KMS-11 (cell line): ENCODE measurements at regions not wholly inside any gene's neighbourhood (a gene's known extent, or its start where the extent isn't known, plus 50 kb on each side); places are given as distances from the start of the nearest gene placed in this dataset.
A peak's percentile ranks its signal among the peaks of the same experiment; 100 is the strongest.

Source experiments
- H2AFZ ChIP-seq: fragments of 200-600 bp; sonication (generic); 2 replicates; pipeline ENCODE4 v1.6.1; 2016; ENCODE audit warnings: antibody characterized with exemption, mixed run types, low read depth
- H3K27ac ChIP-seq: fragments of 200-600 bp; sonication (generic); 2 replicates; pipeline ENCODE4 v1.6.1; 2016; ENCODE audit warnings: mild to moderate bottlenecking, mixed run types
- H3K27me3 ChIP-seq: fragments of 200-600 bp; sonication (generic); 2 replicates; pipeline ENCODE4 v1.6.1; 2017; ENCODE audit warnings: mild to moderate bottlenecking, low read depth, mixed run types, moderate library complexity; ENCODE audit not compliant: insufficient read depth
- H3K36me3 ChIP-seq: fragments of 200-600 bp; sonication (generic); 2 replicates; pipeline ENCODE4 v1.6.1; 2017; ENCODE audit warnings: mild to moderate bottlenecking, mixed run types; ENCODE audit not compliant: insufficient read depth
- H3K4me1 ChIP-seq: fragments of 200-600 bp; sonication (generic); 2 replicates; pipeline ENCODE4 v1.6.1; 2016; ENCODE audit warnings: mild to moderate bottlenecking, low read depth, mixed run types; ENCODE audit not compliant: poor library complexity, severe bottlenecking
- H3K4me2 ChIP-seq: fragments of 200-600 bp; sonication (generic); 2 replicates; pipeline ENCODE4 v1.7.0; 2016; ENCODE audit warnings: mild to moderate bottlenecking, mixed run types
- H3K4me3 ChIP-seq: fragments of 200-600 bp; sonication (generic); IDR thresholded peaks from 2 replicates; pipeline ENCODE4 v1.6.1; 2017; ENCODE audit warnings: low read depth, low read length, mixed read lengths; ENCODE audit not compliant: insufficient read depth
- H3K79me2 ChIP-seq: fragments of 200-600 bp; sonication (generic); 2 replicates; pipeline ENCODE4 v1.6.1; 2016; ENCODE audit warnings: low read depth, mixed run types; ENCODE audit not compliant: insufficient read depth
- H3K9ac ChIP-seq: fragments of 200-600 bp; sonication (generic); 2 replicates; pipeline ENCODE4 v1.6.1; 2016; ENCODE audit warnings: mild to moderate bottlenecking, mixed run types
- H4K20me1 ChIP-seq: fragments of 200-600 bp; sonication (generic); 2 replicates; pipeline ENCODE4 v1.6.1; 2016; ENCODE audit warnings: mild to moderate bottlenecking, mixed run types; ENCODE audit not compliant: insufficient read depth
- CTCF ChIP-seq: fragments of 200-600 bp; sonication (generic); conservative IDR thresholded peaks from 2 replicates; pipeline ENCODE4 v1.6.1; 2017; ENCODE audit warnings: low read depth, mild to moderate bottlenecking, antibody characterized with exemption, low read length, moderate library complexity, mixed read lengths

DNA sequence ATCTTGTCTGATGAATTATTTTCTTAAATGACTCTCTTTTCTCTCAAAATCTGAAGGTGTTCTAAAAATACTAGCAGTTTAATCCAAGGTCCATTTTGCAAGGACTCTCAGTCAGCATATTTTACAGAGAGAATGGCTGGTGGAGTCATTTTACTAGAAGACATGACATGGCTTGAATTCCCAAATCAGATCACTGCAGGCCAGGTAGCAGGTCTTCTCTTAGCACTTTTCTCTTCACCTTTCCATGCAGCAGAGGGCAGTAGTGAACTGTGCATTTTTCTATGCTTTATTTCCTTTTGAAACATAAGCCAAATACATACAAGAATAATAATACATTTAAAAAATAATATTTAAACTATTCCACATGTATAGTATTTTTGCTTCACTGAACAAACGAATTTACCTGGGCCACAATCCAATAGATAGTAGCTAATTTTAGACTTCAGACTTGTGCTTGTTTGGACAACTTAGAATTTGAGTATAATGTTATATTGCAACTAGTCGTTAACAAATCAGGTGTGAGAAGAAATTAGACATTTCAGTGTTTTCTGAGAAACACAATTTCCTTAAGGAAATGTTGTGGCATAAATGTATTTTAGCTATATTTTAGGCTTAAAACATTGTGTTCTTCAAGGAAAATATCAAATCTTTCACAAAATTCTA, 289.4 kb upstream of the DAB2 start:
- Histone ChIP-seq H3K79me2 (no peaks in the 10 kb centered on the region), H3K27ac (no peak overlapping the region), H3K27me3 (no peaks in the 10 kb centered on the region), H3K4me3 (no peak overlapping the region), H3K9ac (no peak overlapping the region), H3K36me3 (no peaks in the 10 kb centered on the region), H3K4me2 (no peak overlapping the region), H2AFZ (no peak overlapping the region), H3K4me1 (peaks cover 8% of the 10 kb centered on the region), H4K20me1 (no peaks in the 10 kb centered on the region)
- peak; percentile 72; the same call in 1 of the 2 replicates for TF ChIP-seq CTCF

- H3K27me3 ChIP-seq: no peaks in the 10 kb centered on the region
- no peak overlapping the region for H2AFZ ChIP-seq
- no peaks in the 10 kb centered on the region for H3K36me3 ChIP-seq
- peaks cover 8% of the 10 kb centered on the region for H3K4me1 ChIP-seq
- H3K4me2 ChIP-seq: no peak overlapping the region
- no peaks in the 10 kb centered on the region for H4K20me1 ChIP-seq
- H3K79me2 ChIP-seq: no peaks in the 10 kb centered on the region
- no peak overlapping the region for H3K9ac ChIP-seq
- no peak overlapping the region for H3K4me3 ChIP-seq
- no peak overlapping the region for H3K27ac ChIP-seq
- TF ChIP-seq CTCF: no peak
Measured at GRCh38 chr5:39713250-39713916, 288.6 kb upstream of the DAB2 start.

DNA sequence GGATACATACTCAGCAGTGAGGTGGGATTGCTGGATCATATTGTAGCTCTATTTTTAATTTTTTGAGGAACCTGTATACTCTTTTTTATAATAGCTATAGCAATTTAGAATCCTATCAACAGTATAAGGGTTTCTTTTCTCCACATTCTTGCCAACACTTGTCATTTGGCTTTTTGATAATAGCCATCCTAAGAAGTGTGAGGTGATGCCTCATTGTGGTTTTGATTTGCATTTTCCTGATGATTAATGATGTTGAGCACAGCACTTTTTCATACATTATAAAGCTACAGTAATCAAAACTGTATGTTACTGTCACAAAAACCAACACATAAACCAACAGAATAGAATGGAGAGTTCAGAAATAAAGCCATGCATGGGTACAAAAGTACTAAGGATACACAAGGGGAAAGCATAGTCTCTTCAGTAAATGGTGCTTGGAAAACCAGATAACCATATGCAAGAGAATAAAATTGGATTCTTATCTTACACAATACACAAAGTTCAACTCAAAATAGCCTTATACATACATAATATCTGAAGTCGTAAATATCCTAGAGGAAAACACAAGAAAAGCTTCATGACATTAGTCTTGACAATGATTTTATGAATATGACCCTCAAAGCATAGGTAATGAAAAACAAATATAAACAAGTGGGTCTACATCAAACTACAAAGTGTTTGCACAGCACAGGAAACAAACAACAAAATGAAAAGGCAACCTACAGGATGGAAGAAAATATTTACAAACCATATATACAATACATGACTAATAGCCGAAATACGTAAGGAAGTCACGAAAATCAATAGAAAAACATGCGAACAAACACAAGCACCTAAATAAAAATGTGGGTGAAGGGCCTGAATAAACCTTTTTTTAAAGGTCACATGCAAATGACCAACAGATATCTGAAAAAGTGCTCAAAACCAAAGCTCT, 287.8 kb upstream of the DAB2 start:
- Histone ChIP-seq H4K20me1 (no peaks in the 10 kb centered on the region), H3K36me3 (no peaks in the 10 kb centered on the region), H3K79me2 (no peaks in the 10 kb centered on the region), H3K27me3 (no peaks in the 10 kb centered on the region), H3K4me1 (peaks cover 8% of the 10 kb centered on the region), H3K4me3 (no peak overlapping the region), H3K27ac (no peak overlapping the region), H2AFZ (no peak overlapping the region), H3K9ac (no peak overlapping the region), H3K4me2 (no peak overlapping the region)
- no peak for TF ChIP-seq CTCF

GRCh38 chr5:39711821-39712220, 287.0 kb upstream of the DAB2 start:
- no peaks in the 10 kb centered on the region for H3K27me3 ChIP-seq
- no peak overlapping the region for H3K9ac ChIP-seq
- H3K79me2 ChIP-seq: no peaks in the 10 kb centered on the region
- no peak for TF ChIP-seq CTCF
- no peak overlapping the region for H2AFZ ChIP-seq
- no peak overlapping the region for H3K4me3 ChIP-seq
- H4K20me1 ChIP-seq: no peaks in the 10 kb centered on the region
- H3K36me3 ChIP-seq: no peaks in the 10 kb centered on the region
- H3K4me2 ChIP-seq: no peak overlapping the region
- no peak overlapping the region for H3K27ac ChIP-seq
- peaks cover 7% of the 10 kb centered on the region for H3K4me1 ChIP-seq
